22Rv1 (cell line): ENCODE measurements at regions not wholly inside any gene's neighbourhood (a gene's known extent, or its start where the extent isn't known, plus 50 kb on each side); places are given as distances from the start of the nearest gene placed in this dataset.

ENCODE experiments used
- ZFX ChIP-seq: fragments of 450-650 bp; IDR thresholded peaks from 2 replicates; pipeline ENCODE4 v1.6.1; 2017; ENCODE audit warnings: antibody characterized with exemption, borderline replicate concordance
- TF ChIP-seq, protein P1 (sequence below): fragments of 450-650 bp; IDR thresholded peaks from 2 replicates; pipeline ENCODE4 v1.5.1; 2017; ENCODE audit warnings: mild to moderate bottlenecking

DNA sequence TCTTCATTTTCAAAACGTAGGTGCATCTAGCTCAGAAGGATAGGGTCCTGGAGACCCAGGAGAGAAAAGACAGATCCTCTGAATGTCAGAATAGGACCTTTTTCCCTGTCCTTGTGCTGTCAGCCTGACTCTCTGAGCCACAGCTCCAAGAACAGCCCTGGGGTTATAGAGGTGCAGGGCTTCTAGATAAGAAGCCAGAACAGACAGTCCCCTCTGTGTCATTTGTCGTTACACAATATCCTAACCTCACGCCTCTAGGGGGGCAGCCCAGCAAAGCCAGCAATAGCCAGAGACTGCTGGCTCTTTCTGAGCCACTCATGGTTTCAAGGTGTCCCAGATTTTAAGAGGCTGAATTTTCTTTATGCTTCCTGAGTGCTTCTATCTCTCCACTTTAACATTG is 153.2 kb upstream of the THBS1 start:
- TF ChIP-seq, protein P1, sequence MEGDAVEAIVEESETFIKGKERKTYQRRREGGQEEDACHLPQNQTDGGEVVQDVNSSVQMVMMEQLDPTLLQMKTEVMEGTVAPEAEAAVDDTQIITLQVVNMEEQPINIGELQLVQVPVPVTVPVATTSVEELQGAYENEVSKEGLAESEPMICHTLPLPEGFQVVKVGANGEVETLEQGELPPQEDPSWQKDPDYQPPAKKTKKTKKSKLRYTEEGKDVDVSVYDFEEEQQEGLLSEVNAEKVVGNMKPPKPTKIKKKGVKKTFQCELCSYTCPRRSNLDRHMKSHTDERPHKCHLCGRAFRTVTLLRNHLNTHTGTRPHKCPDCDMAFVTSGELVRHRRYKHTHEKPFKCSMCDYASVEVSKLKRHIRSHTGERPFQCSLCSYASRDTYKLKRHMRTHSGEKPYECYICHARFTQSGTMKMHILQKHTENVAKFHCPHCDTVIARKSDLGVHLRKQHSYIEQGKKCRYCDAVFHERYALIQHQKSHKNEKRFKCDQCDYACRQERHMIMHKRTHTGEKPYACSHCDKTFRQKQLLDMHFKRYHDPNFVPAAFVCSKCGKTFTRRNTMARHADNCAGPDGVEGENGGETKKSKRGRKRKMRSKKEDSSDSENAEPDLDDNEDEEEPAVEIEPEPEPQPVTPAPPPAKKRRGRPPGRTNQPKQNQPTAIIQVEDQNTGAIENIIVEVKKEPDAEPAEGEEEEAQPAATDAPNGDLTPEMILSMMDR = no peak
- TF ChIP-seq ZFX = no peak
